GM19043 (cell line): ENCODE measurements at regions not wholly inside any gene's neighbourhood (a gene's known extent, or its start where the extent isn't known, plus 50 kb on each side); places are given as distances from the start of the nearest gene placed in this dataset.

Source experiments
- ATAC-seq: cut with Tn5 transposase; IDR thresholded peaks from one replicate; pipeline ENCODE4 v1.9.1; 2021; ENCODE audit warnings: low read depth; ENCODE audit not compliant: unreplicated experiment

GRCh38 chr6:91387290-91388059 lies 800.6 kb upstream of the MAP3K7 start:
- no peak for ATAC-seq

- no peak for ATAC-seq
Measured at GRCh38 chr6:91386204-91386603, 799.3 kb upstream of the MAP3K7 start.

DNA sequence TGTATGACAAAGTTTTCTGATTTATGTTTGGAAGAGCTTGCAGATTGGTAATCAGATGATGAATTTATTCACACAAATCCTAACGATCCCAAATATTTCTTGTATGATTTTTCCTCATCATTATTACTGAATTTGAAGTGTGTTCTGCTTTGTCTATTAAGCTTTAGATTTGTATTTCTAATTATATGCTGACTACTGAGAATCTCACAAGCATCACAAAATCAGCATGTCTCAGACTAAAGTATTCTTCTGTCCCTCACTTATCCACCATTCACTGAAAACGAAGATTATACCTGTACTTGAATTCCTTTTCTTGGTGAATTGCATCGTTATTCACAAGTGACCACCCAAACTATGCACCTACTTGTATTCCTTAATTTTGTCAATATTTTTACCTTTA lies 796.3 kb upstream of the MAP3K7 start:
- ATAC-seq, result no peak

DNA sequence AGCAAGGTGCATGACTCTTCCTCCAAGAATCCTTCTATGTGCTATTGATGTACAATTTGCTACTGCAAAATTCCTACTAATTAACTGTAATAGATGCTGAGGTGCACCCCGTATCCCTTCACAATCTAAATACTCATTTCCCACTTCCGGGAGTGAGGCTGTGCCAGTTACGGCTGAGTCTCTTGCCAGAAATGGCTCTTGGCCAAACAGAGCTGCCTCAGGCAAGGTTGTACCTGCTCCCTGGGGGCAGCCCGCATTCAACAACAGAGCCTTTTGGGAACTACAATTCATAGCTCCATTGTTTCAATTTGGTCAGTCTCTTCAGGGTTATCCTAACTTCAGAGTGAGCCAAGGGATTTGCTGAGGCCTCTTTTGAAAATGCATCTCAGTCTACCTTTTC lies 789.8 kb upstream of the MAP3K7 start:
- ATAC-seq, result no peak

- no peak for ATAC-seq
Measured at GRCh38 chr6:91366781-91367180, 779.9 kb upstream of the MAP3K7 start.

DNA sequence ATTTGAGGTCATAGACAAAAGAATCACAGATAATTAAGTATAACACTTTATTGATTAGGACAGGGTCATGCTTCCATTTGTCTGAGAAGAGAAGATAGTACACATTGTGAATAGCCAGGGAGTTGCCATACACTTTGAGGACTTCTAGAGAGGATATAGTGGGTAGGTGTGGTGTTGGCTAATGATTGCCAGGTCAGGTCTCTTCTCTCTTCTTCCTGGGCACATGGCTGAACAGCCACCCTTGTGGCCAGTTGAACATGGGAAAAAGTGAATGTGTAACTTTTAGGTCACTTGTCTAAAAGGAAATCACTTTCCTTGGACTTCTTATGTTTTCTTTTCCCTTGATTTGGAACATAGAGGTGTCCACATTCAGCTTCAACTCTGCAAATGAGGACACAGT lies 772.1 kb upstream of the MAP3K7 start:
- ATAC-seq, result no peak

GRCh38 chr6:91352878-91353277 lies 766.0 kb upstream of the MAP3K7 start:
- ATAC-seq, result no peak

GRCh38 chr6:91352321-91352720 lies 765.4 kb upstream of the MAP3K7 start:
- no peak for ATAC-seq

DNA sequence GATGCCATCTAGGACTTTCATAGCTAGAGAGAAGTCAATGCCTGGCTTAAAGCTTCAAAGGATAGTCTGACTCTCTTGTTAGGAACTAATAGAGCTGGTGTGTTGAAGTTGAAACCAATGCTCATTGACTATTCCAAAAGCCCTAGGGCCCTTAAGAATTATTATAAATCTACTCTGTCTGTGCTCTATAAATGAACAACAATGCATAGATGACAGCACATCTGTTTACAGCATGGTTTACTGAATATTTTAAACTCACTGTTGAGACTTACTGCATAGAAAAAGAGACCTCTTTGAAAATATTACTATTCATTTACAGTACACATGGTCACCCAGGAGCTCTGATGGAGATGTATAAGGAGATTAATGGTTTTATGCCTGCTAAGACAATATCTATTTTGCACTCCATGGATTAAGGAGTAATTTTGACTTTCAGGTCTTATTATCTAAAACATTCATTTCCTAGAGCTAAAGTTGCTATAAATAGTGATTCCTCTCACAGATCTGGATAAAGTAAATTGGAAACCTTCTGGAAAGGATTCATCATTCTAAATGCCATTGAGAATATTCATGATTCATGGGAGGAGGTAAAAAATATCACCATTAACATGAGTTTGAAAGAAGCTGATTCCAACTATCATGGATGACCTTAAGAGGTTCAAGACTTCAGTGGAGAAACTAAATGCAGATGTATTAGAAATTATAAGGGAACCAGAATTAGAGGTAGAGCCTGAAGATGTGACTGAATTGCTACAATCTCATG lies 763.5 kb upstream of the MAP3K7 start:
- no peak for ATAC-seq

DNA sequence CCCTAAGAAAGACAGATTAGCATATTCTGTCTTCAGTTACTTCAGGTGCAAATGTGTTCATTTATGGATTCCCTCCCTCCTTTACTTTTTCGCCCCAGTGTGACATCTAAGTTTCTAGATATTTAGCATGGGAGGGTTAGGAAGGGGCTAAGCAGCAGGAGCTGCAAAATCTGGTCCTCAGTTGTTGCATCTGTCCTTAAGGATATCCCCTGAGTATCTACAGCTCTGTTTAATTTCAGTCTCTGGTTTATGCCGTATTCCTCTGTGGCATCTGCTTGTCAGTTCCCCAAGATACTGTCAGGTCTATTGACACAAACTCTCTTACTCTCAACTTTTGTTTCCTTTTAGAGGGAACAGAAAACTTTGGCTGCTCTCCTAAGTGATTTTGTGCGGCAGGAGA lies 754.6 kb upstream of the MAP3K7 start:
- no peak for ATAC-seq

- ATAC-seq, result no peak
Measured at GRCh38 chr6:91340896-91341395, 754.1 kb upstream of the MAP3K7 start.

DNA sequence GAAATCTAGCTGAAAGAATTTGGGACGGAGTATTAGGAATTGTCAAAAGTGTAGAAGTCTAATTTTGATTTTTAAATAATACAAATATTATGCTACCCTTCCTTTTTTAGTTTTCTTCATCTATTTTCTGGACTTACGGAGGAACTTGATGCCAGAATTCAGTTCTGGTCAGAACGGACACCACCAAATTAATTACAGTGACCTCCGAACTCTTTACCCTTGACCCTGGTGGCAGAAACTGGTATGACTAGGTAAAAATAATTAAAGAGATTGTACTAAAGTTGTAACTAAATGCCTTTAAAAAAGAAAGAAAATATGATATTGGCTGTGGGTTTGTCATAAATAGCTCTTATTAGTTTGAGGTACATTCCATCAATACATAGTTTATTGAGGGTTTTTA lies 751.1 kb upstream of the MAP3K7 start:
- ATAC-seq, result no peak

DNA sequence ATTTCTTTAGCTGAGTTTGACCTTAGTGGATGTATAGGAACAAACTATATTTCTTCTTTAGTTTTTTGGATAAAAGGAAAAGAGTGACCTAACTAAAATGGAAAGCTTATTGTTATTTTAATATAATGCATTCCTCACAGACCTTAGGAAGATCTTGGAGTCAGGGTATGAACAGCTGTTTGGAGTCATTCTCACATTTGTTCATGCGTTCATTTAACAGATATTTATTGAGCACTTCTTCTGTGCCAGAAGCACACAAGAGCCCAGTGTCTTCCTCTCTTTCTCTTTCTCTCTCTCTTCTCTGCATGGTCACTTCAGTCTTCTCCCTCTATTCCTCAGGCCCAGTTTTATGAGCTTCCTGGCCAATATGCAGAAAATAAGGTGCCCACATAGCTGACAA lies 744.0 kb upstream of the MAP3K7 start:
- no peak for ATAC-seq

GRCh38 chr6:91328241-91328640 lies 741.4 kb upstream of the MAP3K7 start:
- no peak for ATAC-seq

GRCh38 chr6:91324711-91325110 lies 737.8 kb upstream of the MAP3K7 start:
- no peak for ATAC-seq

- no peak for ATAC-seq
Measured at GRCh38 chr6:91317984-91318383, 731.1 kb upstream of the MAP3K7 start.

- ATAC-seq, result no peak
Measured at GRCh38 chr6:91317247-91317835, 730.5 kb upstream of the MAP3K7 start.

DNA sequence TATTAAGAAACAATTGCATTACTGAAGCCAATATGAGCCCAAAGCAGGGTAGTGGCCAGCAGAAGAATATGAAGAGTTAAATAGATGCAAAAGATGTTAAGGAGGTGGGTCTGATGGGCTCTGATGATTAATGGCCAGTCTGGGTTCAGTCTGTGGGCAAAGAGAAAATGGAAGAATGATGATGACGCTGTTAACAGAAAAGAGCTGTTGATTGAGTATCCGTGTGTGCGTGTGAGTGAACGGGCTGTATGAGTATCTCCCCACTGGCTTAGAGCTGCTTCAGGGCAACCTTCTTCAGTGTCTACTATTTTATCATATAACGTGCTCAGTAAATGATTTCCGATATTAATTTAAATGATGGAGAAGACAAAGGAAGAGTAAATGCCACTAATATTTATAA lies 723.3 kb upstream of the MAP3K7 start:
- ATAC-seq, result no peak

DNA sequence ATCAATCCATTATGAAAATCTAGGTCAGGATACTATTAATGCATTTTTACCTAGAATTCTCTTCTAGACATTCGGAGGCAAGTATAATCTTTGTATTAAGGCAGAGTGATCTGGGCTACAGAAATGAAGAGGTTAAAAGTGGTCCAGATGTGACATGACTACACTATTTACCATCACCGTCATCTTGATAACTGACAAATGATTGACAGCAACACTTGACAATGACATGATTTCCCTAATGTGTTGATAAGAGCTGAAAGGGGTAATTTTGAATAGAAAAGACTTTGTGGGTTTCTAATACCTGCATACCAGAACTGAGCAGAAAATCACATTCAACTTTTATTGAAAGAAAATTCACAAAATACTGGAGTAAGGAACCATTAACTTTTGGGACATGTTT lies 718.9 kb upstream of the MAP3K7 start:
- ATAC-seq, result no peak

GRCh38 chr6:91304521-91304920 lies 717.6 kb upstream of the MAP3K7 start:
- ATAC-seq, result no peak

DNA sequence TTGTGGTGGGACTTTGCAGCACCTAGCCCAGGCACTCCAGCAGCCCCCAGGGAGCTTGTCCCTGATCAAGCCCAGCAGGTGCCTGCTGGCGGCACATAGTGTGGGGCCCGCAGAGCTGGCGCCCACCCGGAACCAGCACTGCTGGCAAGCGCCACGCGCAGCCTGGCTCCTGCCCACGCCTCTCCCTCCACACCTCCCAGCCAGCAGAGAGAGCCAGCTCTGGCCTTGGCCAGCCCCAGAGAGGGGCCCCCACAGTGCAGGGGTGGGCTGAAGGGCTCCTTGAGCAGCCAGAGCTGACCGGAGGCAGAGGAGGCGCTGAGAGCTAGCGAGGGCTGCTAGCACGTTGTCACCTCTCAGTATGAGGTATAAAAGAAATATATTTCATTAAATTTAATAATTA lies 716.5 kb upstream of the MAP3K7 start:
- ATAC-seq, result no peak
